ENCODE measurements at regions not wholly inside any gene's neighbourhood (a gene's known extent, or its start where the extent isn't known, plus 50 kb on each side); places are given as distances from the start of the nearest gene placed in this dataset.

GRCh38 chr2:113829270-113829669 is 60.6 kb upstream of the ACTR3 start (continued):
- TF ChIP-seq ZNF462 (CRISPR knock-in tag; IDR thresholded peaks at IDR 0.05): no peak

- no peaks in the 10 kb centered on the region for H3F3A ChIP-seq (replicated peaks; ENCODE audit: low read depth)
- H3K36me3 ChIP-seq (ENCODE audit: insufficient read depth): no peaks in the 10 kb centered on the region
- Mint-ChIP-seq H3K4me3 (no peak overlapping the region), H3K9me3 (no peaks in the 10 kb centered on the region), H3K27me3 (ENCODE audit: insufficient read depth, low read depth, poor library complexity) (peaks cover 5% of the 10 kb centered on the region), H3K27ac (no peak overlapping the region), H3K36me3 (ENCODE audit: low read depth) (no peaks in the 10 kb centered on the region; the same call in 2 of the 3 replicates), H3K4me1 (peaks cover 9% of the 10 kb centered on the region)
- no peaks in the 10 kb centered on the region for H3K79me2 ChIP-seq (replicated peaks; ENCODE audit: insufficient read depth)
- 0 out of 2 replicates have a peak, but pooled peaks cover 5% of the 10 kb centered on the region for H3K9me2 ChIP-seq (ENCODE audit: insufficient read depth)
- no peaks in the 10 kb centered on the region for H3K4me1 ChIP-seq (ENCODE audit: insufficient read depth)
- no peak overlapping the region for H3K27ac ChIP-seq (ENCODE audit: low read depth)
- no peaks in the 10 kb centered on the region for H3K27me3 ChIP-seq (ENCODE audit: insufficient read depth)
- no peak for ATAC-seq
- H3K4me3 ChIP-seq: no peak overlapping the region
- no peak overlapping the region for H2AFZ ChIP-seq
- DNase-seq (ENCODE audit: low spot score): no peak
- H3K4me2 ChIP-seq: no peak overlapping the region
- no peaks in the 10 kb centered on the region for H4K20me1 ChIP-seq (replicated peaks; ENCODE audit: insufficient read depth)
- TF ChIP-seq ZNF331 (CRISPR knock-in tag; IDR thresholded peaks at IDR 0.05; ENCODE audit: low read depth) (no peak), CTCF (conservative IDR thresholded peaks at IDR 0.05; ENCODE audit: low read depth in 2 of 2) (no peak), CREB1 (CRISPR knock-in tag; IDR thresholded peaks at IDR 0.05; ENCODE audit: low read depth) (no peak), JUNB (IDR thresholded peaks at IDR 0.05; ENCODE audit: unreplicated experiment) (no peak), ETS1 (IDR thresholded peaks at IDR 0.05) (no peak), NANOG (IDR thresholded peaks at IDR 0.05; ENCODE audit: borderline replicate concordance) (no peak), STAT1 (IDR thresholded peaks at IDR 0.05; ENCODE audit: unreplicated experiment) (no peak), REST (IDR thresholded peaks at IDR 0.05; ENCODE audit: unreplicated experiment) (no peak)
These were observed 61.7 kb upstream of the ACTR3 start for GRCh38 chr2:113828049-113828742.
